Stimulated activated CD8-positive, alpha-beta memory T cell treated with anti-CD3 and anti-CD28 coated beads, Interleukin-7, amount 100 ng/mL, for 4 hours (primary cell): ENCODE measurements at regions not wholly inside any gene's neighbourhood (a gene's known extent, or its start where the extent isn't known, plus 50 kb on each side); places are given as distances from the start of the nearest gene placed in this dataset.
"Not testable (repeated sequence)": the region's sequence is repeated elsewhere in the genome, so short reads cannot be mapped to it uniquely, and the experiment has no call there.

Source experiments
- DNase-seq, 2 donors: peaks; one replicate each; pipeline ENCODE4 v3.0.0-alpha.2; 2020; ENCODE audit warnings: low read depth in 2 of 2

- DNase-seq: not testable (repeated sequence)
Measured at GRCh38 chr16:88148078-88148477, 196.8 kb downstream of the BANP start.

- not testable (repeated sequence) for DNase-seq
Measured at GRCh38 chr16:88148682-88149081, 197.4 kb downstream of the BANP start.

- not testable (repeated sequence) for DNase-seq
Measured at GRCh38 chr16:88149158-88149603, 197.9 kb downstream of the BANP start.

GRCh38 chr16:88149663-88150062 lies 198.4 kb downstream of the BANP start:
- DNase-seq: not testable (repeated sequence)

DNA sequence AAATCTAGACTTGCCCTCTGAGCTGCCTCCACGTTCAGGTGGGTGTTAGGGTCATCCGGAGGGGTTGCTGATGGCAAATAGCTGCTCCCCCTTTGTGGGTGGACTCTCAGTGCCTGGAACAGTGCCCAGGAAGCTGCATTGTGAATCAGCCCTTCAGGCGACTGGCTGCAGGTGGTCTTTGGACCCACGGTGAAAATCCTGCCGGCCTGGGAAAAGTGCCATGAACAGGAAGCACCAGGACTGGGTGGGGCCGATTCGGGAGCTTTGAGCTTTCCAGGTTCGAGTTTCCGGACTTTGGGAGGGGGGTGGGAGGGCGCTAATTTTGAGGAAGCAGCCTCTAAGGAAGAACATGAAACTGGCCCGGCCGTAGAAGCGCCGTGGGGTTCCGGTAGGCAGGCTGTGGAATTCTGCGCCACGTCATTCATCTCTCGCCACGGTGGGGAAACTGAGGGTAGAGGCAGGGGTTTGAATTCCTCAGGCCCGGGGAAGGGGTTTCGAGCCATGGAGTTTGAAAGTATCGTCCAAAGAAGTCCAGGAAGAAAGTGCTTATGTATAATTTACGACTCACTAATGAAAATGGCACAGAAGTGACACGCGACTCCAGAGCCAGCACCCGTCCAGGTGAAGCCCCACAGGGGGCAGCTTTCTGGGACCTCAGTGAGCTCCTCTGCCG lies 199.4 kb downstream of the BANP start:
- DNase-seq: not testable (repeated sequence)

DNA sequence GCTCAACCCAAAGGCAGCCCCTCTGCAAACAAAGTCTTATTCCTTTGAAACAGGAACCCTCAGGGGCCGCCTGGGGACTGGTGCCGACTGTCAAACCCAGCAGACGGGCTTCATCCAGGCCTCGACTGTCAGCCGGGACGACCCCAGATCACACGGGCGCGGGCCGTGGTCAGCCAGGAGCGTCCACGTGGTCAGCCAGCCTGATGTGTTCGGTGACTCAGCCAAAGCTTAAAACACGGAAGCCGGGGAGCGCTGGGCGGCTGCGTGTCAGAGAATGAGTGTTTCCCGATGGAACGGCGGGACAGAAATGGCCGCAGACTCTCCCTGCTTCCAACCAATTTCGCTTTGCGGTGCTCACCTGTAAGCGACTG lies 199.9 kb downstream of the BANP start:
- not testable (repeated sequence) for DNase-seq

GRCh38 chr16:88151859-88152843 lies 200.9 kb downstream of the BANP start:
- DNase-seq: not testable (repeated sequence)

DNA sequence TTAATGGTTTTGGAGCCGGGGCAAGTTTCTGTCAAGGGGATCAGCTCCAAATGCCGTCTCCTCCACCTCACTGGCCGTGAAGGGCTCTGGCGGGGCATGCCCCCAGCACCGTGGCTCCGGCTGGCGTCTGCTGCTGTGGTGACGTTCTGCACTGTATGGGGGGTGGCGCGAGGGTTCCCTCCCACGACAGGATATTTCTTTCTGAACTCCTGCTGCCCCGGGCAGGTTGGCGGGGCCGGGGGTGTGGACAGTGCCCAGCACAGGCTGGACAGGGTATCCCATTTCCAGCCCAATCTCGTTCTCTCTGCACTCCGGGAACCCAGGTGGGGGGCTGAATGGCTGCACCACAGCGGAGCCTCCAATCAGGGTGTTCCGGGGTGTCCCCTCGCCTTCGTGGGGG lies 201.6 kb downstream of the BANP start:
- not testable (repeated sequence) for DNase-seq

GRCh38 chr16:88153516-88153915 lies 202.3 kb downstream of the BANP start:
- DNase-seq: not testable (repeated sequence)

GRCh38 chr16:88154886-88155285 lies 203.7 kb downstream of the BANP start:
- not testable (repeated sequence) for DNase-seq

GRCh38 chr16:88155681-88156080 lies 204.4 kb downstream of the BANP start:
- not testable (repeated sequence) for DNase-seq

- DNase-seq: not testable (repeated sequence)
Measured at GRCh38 chr16:88156640-88157283, 205.5 kb downstream of the BANP start.

- not testable (repeated sequence) for DNase-seq
Measured at GRCh38 chr16:88157686-88158085, 206.5 kb downstream of the BANP start.

- not testable (repeated sequence) for DNase-seq
Measured at GRCh38 chr16:88158256-88159045, 207.2 kb downstream of the BANP start.

DNA sequence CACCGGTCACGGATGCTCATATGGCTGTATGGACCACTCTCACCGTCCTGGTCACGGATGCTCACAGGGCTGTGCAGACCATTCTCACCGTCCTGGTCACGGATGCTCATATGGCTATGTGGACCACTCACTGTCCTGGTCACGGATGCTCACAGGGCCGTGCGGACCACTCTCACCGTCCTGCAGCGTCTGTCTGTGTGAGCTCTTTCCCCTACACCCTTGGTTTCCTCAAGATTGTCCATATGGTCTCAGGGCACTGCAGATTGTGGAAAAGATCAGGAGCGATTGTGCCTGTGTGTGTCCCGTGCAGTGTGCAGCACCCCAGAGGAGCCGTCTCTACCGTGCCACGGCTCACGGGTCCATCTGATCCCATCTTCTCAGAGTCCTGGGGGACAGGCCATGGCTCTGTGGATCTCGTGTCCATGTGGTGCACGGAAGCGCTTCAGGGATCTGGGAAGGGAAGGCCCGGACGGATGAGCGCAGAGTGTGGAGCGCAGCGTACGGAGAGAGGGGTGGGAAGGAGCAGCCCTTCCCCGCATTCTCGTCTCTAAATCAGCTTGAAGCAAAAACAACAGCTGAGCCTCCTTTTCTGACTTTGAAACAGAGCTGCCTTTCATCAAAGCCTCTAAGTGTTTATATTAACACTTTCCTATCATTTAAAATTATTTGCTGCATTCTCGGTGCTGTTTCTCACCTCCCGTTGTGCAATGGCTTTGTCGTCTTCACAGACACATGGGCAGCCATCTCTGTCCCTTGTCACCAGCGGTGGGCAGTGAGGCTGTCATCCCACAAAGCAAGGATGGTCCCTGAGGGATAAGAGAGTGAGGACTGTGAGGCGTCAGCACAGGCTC lies 208.0 kb downstream of the BANP start:
- not testable (repeated sequence) for DNase-seq

GRCh38 chr16:88159897-88160335 lies 208.7 kb downstream of the BANP start:
- not testable (repeated sequence) for DNase-seq

- DNase-seq: not testable (repeated sequence)
Measured at GRCh38 chr16:88161191-88161590, 210.0 kb downstream of the BANP start.

GRCh38 chr16:88161623-88162275 lies 210.5 kb downstream of the BANP start:
- not testable (repeated sequence) for DNase-seq

DNA sequence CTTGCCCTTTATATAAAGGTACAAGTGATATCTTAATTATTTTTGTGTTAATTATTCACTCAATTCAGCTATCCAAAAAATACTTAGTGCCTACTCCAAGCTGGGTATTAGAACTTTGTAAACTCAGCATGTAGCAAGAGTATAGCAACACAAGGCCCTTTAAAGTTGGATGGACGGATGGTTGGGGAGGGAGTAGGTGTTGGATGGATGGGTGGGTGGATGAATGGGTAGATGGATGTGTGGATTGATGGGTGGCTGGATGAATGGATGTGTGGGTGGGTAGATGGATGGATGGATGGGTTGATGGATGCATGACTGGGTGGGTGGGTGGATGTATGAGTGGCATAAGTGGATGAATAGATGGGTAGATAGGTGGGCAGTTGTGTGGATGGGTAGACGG lies 211.5 kb downstream of the BANP start:
- DNase-seq: not testable (repeated sequence)
